Caco-2 (cell line): ENCODE measurements at regions not wholly inside any gene's neighbourhood (a gene's known extent, or its start where the extent isn't known, plus 50 kb on each side); places are given as distances from the start of the nearest gene placed in this dataset.

Experiments
- BruUV-seq: library from RNA; stranded (reverse); fragments of 400-500 nt; replicated peaks from 2 replicates; lab custom pipeline; 2021; lab: Mats Ljungman, UMichigan
- CTCF ChIA-PET: fragments of 300-600 bp; sonication (Branson Sonifier 250); formaldehyde crosslinking; loops from one replicate; lab custom pipeline; 2022; ENCODE audit warnings: antibody characterized with exemption; lab: Charles Lee
- POLR2A ChIA-PET: fragments of 300-600 bp; sonication (Branson Sonifier 250); formaldehyde crosslinking; loops from one replicate; lab custom pipeline; 2022; ENCODE audit warnings: antibody characterized with exemption; lab: Charles Lee
- DNase-seq, 2 experiments: peaks; one replicate each; pipeline versions ENCODE4 v3.0.0 to v3.0.0-alpha.2; 2020 to 2022
- H3K27me3 ChIP-seq: replicated peaks from 2 replicates; pipeline ENCODE4 v1.6.0; 2011; ENCODE audit warnings: low read length; ENCODE audit not compliant: control insufficient read depth, insufficient read depth
- H3K36me3 ChIP-seq: 2 replicates; pipeline ENCODE4 v1.5.1; 2011; ENCODE audit warnings: low read length; ENCODE audit not compliant: control insufficient read depth, insufficient read depth
- H3K4me1 ChIP-seq: fragments of 250-450 bp; sonication (Bioruptor Pico); 2 replicates; pipeline ENCODE4 v1.5.1; 2020; ENCODE audit warnings: mild to moderate bottlenecking
- H3K4me3 ChIP-seq: 2 replicates; pipeline ENCODE4 v1.5.1; 2011; ENCODE audit warnings: low read depth, mild to moderate bottlenecking, control low read depth, low read length
- H3K9me3 ChIP-seq: fragments of 250-450 bp; sonication (Bioruptor Pico); 2 replicates; pipeline ENCODE4 v1.5.1; 2020; ENCODE audit warnings: mild to moderate bottlenecking, moderate library complexity
- H3K27ac Mint-ChIP-seq: one replicate; pipeline ENCODE4 v1.8.0; 2022; ENCODE audit warnings: mixed read lengths; ENCODE audit not compliant: unreplicated experiment
- H3K27me3 Mint-ChIP-seq: one replicate; pipeline ENCODE4 v1.8.0; 2022; ENCODE audit warnings: mixed read lengths; ENCODE audit not compliant: insufficient read depth, unreplicated experiment
- H3K36me3 Mint-ChIP-seq: one replicate; pipeline ENCODE4 v1.8.0; 2022; ENCODE audit warnings: mild to moderate bottlenecking, mixed read lengths; ENCODE audit not compliant: insufficient read depth, unreplicated experiment
- H3K4me1 Mint-ChIP-seq: one replicate; pipeline ENCODE4 v1.8.0; 2022; ENCODE audit warnings: low read depth, mixed read lengths; ENCODE audit not compliant: unreplicated experiment
- H3K4me3 Mint-ChIP-seq: one replicate; pipeline ENCODE4 v1.8.0; 2022; ENCODE audit warnings: mild to moderate bottlenecking, moderate library complexity, mixed read lengths; ENCODE audit not compliant: unreplicated experiment
- H3K9me3 Mint-ChIP-seq: one replicate; pipeline ENCODE4 v1.8.0; 2022; ENCODE audit warnings: mixed read lengths; ENCODE audit not compliant: unreplicated experiment
- CTCF ChIP-seq, 2 experiments: fragments of 200-600 bp in 1 of 2; IDR thresholded peaks; 1 replicate in 1 of 2; 2 replicates in 1 of 2; pipeline versions ENCODE4 v1.5.1 to v1.8.0; 2011 to 2022; ENCODE audit warnings: antibody characterized with exemption in 1 of 2, control low read depth in 1 of 2, inconsistent platforms in 1 of 2, low read depth in 1 of 2, low read length in 1 of 2, mild to moderate bottlenecking in 1 of 2, moderate library complexity in 1 of 2; ENCODE audit not compliant: insufficient read depth in 1 of 2, severe bottlenecking in 1 of 2, unreplicated experiment in 1 of 2
- intact Hi-C: fragments of 100-400 bp; cut with micrococcal nuclease; formaldehyde crosslinking; loops from one replicate; pipeline ENCODE4 v1.10.0; 2022; ENCODE audit not compliant: unreplicated experiment

GRCh38 chrX:94041881-94042280 lies 367.9 kb downstream of the FAM133A start:
- no peak for DNase-seq

GRCh38 chrX:94045724-94046123 lies 371.7 kb downstream of the FAM133A start:
- DNase-seq, result no peak
- Histone ChIP-seq H3K4me1 (no peaks in the 10 kb centered on the region), H3K36me3 (no peaks in the 10 kb centered on the region), H3K27me3 (no peaks in the 10 kb centered on the region), H3K9me3 (no peaks in the 10 kb centered on the region), H3K4me3 (no peak overlapping the region)
- Mint-ChIP-seq H3K9me3 (no peaks in the 10 kb centered on the region), H3K27me3 (no peaks in the 10 kb centered on the region), H3K27ac (no peak overlapping the region), H3K36me3 (no peaks in the 10 kb centered on the region), H3K4me1 (no peaks in the 10 kb centered on the region), H3K4me3 (no peak overlapping the region)
- POLR2A ChIA-PET, result no interaction called here
- CTCF ChIA-PET, result no interaction called here
- BruUV-seq, result no TSS peak
- intact Hi-C loops, result no loop called here
- TF ChIP-seq CTCF (IDR thresholded peaks at IDR 0.05; ENCODE audit: insufficient read depth in 1 of 2, low read depth in 1 of 2, low read length in 1 of 2, severe bottlenecking in 1 of 2, unreplicated experiment in 1 of 2), result no peak

More at GRCh38 chrX:94041881-94042280, 367.9 kb downstream of the FAM133A start:
- POLR2A ChIA-PET, result no interaction called here
- Mint-ChIP-seq H3K27me3 (no peaks in the 10 kb centered on the region), H3K4me1 (no peaks in the 10 kb centered on the region), H3K9me3 (no peaks in the 10 kb centered on the region), H3K27ac (no peak overlapping the region), H3K36me3 (no peaks in the 10 kb centered on the region), H3K4me3 (no peak overlapping the region)
- no peaks in the 10 kb centered on the region for H3K4me1 ChIP-seq
- no peaks in the 10 kb centered on the region for H3K27me3 ChIP-seq
- CTCF ChIA-PET, result no interaction called here
- intact Hi-C loops, result no loop called here
- no peak overlapping the region for H3K4me3 ChIP-seq
- no peak for TF ChIP-seq CTCF (IDR thresholded peaks at IDR 0.05; ENCODE audit: insufficient read depth in 1 of 2, low read depth in 1 of 2, low read length in 1 of 2, severe bottlenecking in 1 of 2, unreplicated experiment in 1 of 2)
- no peaks in the 10 kb centered on the region for H3K36me3 ChIP-seq
- no TSS peak for BruUV-seq
- no peaks in the 10 kb centered on the region for H3K9me3 ChIP-seq

DNA sequence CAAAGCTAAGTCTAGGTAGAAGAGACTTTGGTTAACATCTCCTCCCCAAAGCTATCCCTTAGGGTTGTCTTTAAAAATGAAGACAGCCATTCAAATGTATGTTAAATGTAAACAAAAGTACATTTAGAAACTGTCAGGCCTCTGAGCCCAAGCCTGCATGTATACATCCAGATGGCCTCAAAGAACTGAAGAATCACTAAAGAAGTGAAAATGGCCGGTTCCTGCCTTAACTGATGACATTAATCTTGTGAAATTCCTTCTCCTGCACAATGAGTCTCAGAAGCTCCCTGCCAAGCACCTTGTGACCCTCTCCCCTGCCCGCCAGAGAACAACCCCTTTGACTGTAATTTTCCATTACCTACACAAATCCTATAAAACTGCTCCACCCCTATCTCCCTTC lies 377.9 kb downstream of the FAM133A start:
- Histone ChIP-seq H3K4me3 (no peak overlapping the region), H3K4me1 (no peaks in the 10 kb centered on the region), H3K27me3 (no peaks in the 10 kb centered on the region), H3K9me3 (no peaks in the 10 kb centered on the region), H3K36me3 (no peaks in the 10 kb centered on the region)
- Mint-ChIP-seq H3K27me3 (no peaks in the 10 kb centered on the region), H3K4me3 (no peak overlapping the region), H3K27ac (no peak overlapping the region), H3K36me3 (no peaks in the 10 kb centered on the region), H3K9me3 (no peaks in the 10 kb centered on the region), H3K4me1 (no peaks in the 10 kb centered on the region)
- TF ChIP-seq CTCF (IDR thresholded peaks at IDR 0.05; ENCODE audit: insufficient read depth in 1 of 2, low read depth in 1 of 2, low read length in 1 of 2, severe bottlenecking in 1 of 2, unreplicated experiment in 1 of 2), result no peak
- intact Hi-C loops, result no loop called here
- ChIA-PET CTCF (no interaction called here), POLR2A (no interaction called here)
- no TSS peak for BruUV-seq
- no peak for DNase-seq
